ENCODE measurements at regions not wholly inside any gene's neighbourhood (a gene's known extent, or its start where the extent isn't known, plus 50 kb on each side); places are given as distances from the start of the nearest gene placed in this dataset.
A peak's percentile ranks its signal among the peaks of the same experiment; 100 is the strongest.

GRCh38 chr10:78596556-78596955 lies 472.2 kb upstream of the ZMIZ1 start:
- peaks cover 0 to 5% of the 10 kb centered on the region in 2 donors for H3K4me1 ChIP-seq (ENCODE audit: control insufficient read depth in 2 of 2, insufficient read depth in 1 of 2, low read depth in 1 of 2, low read length in 2 of 2)
- H3K27me3 ChIP-seq (ENCODE audit: control insufficient read depth in 3 of 3, insufficient read depth in 3 of 3, low read depth in 1 of 3, low read length in 3 of 3), result no peaks in the 10 kb centered on the region
- no peak overlapping the region for H3K4me2 ChIP-seq (ENCODE audit: insufficient read depth, low read length, poor library complexity, severe bottlenecking)
- no peak for DNase-seq (ENCODE audit: low spot score)
- no peak overlapping the region for H3K9ac ChIP-seq (ENCODE audit: low read depth, low read length, poor library complexity)
- H3K4ac ChIP-seq (ENCODE audit: low read length), result no peak overlapping the region
- H2BK12ac ChIP-seq (ENCODE audit: low read length), result no peak overlapping the region
- no peaks in the 10 kb centered on the region for H3K9me3 ChIP-seq (replicated peaks in 1 of 2; ENCODE audit: control insufficient read depth in 2 of 2, insufficient read depth in 1 of 2, low read depth in 1 of 2, low read length in 2 of 2)
- H3K27ac ChIP-seq (replicated peaks; ENCODE audit: low read length), result no peak overlapping the region
- H3K18ac ChIP-seq (ENCODE audit: low read length), result no peak overlapping the region
- no peaks in the 10 kb centered on the region for H3K36me3 ChIP-seq (replicated peaks in 1 of 2; ENCODE audit: control insufficient read depth in 2 of 2, insufficient read depth in 2 of 2, low read length in 2 of 2)
- no CpG with 5 or more reads among the region's 2 CpGs for WGBS, 2 donors (ENCODE audit: extremely low coverage in 2 of 2, insufficient read length in 2 of 2, insufficient replicate concordance in 1 of 2)
- H3K4me3 ChIP-seq (ENCODE audit: low read length in 2 of 2), result no peak overlapping the region
- no peak overlapping the region for H4K8ac ChIP-seq (ENCODE audit: low read depth, low read length)
- no peak overlapping the region for H2BK120ac ChIP-seq (ENCODE audit: low read depth, low read length)
- no peaks in the 10 kb centered on the region for H3K79me1 ChIP-seq (ENCODE audit: low read depth, low read length)
- no peak overlapping the region for H2AK5ac ChIP-seq (ENCODE audit: low read depth, low read length)
- no peak overlapping the region for H4K91ac ChIP-seq (ENCODE audit: low read depth, low read length, poor library complexity)
- no peak overlapping the region for H2BK15ac ChIP-seq (ENCODE audit: low read length)
- no peak overlapping the region for H3K23ac ChIP-seq (ENCODE audit: low read depth, low read length, poor library complexity)
- no peak overlapping the region for H2BK5ac ChIP-seq (ENCODE audit: low read length)
- no peak overlapping the region for H3K14ac ChIP-seq (ENCODE audit: low read length)
- H2AFZ ChIP-seq (ENCODE audit: low read length), result no peak overlapping the region

DNA sequence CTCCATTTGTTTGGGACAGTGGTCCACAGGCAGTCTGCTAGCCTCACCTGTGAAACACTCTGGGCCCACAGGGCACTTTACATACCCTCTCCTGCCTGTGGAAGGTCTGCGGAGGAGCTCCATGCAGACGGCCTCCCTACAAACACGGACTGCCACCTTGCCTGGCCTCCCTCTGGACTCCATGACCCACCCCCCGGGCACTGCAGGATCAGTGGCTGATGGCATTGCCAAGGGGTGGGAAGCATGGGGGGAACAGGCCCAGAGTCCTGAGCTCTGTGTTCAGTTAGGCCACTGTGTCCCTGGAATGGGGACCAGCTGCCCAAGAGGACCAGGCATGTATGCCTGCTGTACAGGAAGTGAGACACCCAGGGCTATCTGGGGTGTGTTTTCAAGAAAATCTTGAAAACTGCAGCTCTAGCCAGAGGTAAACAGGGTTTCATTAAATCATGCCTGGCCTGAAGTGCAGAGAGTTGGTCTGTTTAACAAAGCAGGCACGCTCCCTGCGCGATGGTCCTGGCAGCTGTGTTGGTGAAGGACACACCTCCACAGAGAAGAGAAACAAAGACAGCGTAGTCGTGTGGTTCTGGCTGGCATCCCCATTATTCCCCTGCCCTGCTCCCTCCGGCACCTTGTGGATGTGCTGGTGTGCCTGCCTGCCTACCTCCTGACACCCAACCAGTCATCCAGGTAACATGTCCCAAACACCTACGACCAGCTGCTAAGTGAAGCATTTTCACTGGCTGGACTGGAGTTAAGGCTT lies 470.8 kb upstream of the ZMIZ1 start:
- WGBS, 2 donors (ENCODE audit: extremely low coverage in 2 of 2, insufficient read length in 2 of 2, insufficient replicate concordance in 1 of 2), result no CpG with 5 or more reads among the region's 11 CpGs

DNA sequence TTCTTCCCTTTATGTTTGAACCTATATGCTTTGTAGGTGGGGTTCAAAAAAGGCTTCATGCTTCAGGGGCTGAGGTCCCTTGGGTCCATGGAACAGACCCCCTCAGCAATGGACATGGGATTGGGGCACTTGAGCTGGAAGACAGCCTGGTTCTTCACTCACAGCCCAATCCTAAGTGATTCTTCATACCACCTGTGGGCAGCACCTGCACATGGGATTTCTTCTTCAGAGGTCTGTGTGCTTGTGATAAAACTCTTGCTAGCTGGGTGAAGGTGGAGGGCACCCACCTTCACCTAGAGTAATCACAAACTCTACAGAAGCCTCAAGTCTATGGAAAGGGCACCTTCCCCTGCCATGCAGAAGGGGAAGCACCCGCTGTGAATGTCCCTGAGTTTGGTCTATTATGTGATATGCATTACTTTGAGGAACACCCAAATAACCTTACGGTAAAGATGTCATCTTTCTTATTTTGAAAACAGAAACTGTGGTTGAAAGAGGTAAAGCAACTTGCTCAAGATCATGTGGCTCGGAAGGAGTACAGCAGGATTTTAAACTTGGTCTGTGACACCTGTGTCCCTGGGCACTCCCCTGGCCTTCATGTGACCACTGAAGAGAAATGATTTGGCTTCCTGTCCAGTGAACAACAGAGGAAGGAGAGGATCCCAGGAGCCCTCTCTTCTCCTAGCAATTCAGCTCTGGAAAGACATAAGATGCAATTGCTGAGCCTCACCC lies 469.5 kb upstream of the ZMIZ1 start:
- H3K4me3 ChIP-seq (ENCODE audit: low read length in 2 of 2), result no peak overlapping the region
- H2BK12ac ChIP-seq (ENCODE audit: low read length), result no peak overlapping the region
- no CpG with 5 or more reads among the region's 3 CpGs for WGBS, 2 donors (ENCODE audit: extremely low coverage in 2 of 2, insufficient read length in 2 of 2, insufficient replicate concordance in 1 of 2)
- H3K4me2 ChIP-seq (ENCODE audit: insufficient read depth, low read length, poor library complexity, severe bottlenecking), result no peak overlapping the region
- no peak overlapping the region for H2BK5ac ChIP-seq (ENCODE audit: low read length)
- no peaks in the 10 kb centered on the region for H3K36me3 ChIP-seq (replicated peaks in 1 of 2; ENCODE audit: control insufficient read depth in 2 of 2, insufficient read depth in 2 of 2, low read length in 2 of 2)
- H4K8ac ChIP-seq (ENCODE audit: low read depth, low read length), result no peak overlapping the region
- no peak for DNase-seq (ENCODE audit: low spot score)
- H3K9ac ChIP-seq (ENCODE audit: low read depth, low read length, poor library complexity), result no peak overlapping the region
- H2AFZ ChIP-seq (ENCODE audit: low read length), result no peak overlapping the region
- H3K79me1 ChIP-seq (ENCODE audit: low read depth, low read length), result no peaks in the 10 kb centered on the region
- H3K14ac ChIP-seq (ENCODE audit: low read length), result no peak overlapping the region
- no peak overlapping the region for H2AK5ac ChIP-seq (ENCODE audit: low read depth, low read length)
- peaks cover 0 to 5% of the 10 kb centered on the region in 2 donors for H3K4me1 ChIP-seq (ENCODE audit: control insufficient read depth in 2 of 2, insufficient read depth in 1 of 2, low read depth in 1 of 2, low read length in 2 of 2)
- no peak overlapping the region for H2BK15ac ChIP-seq (ENCODE audit: low read length)
- no peak overlapping the region for H3K27ac ChIP-seq (replicated peaks; ENCODE audit: low read length)
- H2BK120ac ChIP-seq (ENCODE audit: low read depth, low read length), result no peak overlapping the region
- no peak overlapping the region for H3K18ac ChIP-seq (ENCODE audit: low read length)
- no peak overlapping the region for H3K4ac ChIP-seq (ENCODE audit: low read length)
- H3K27me3 ChIP-seq (ENCODE audit: control insufficient read depth in 3 of 3, insufficient read depth in 3 of 3, low read depth in 1 of 3, low read length in 3 of 3), result no peaks in the 10 kb centered on the region
- H4K91ac ChIP-seq (ENCODE audit: low read depth, low read length, poor library complexity), result no peak overlapping the region
- no peak overlapping the region for H3K23ac ChIP-seq (ENCODE audit: low read depth, low read length, poor library complexity)
- no peaks in the 10 kb centered on the region for H3K9me3 ChIP-seq (replicated peaks in 1 of 2; ENCODE audit: control insufficient read depth in 2 of 2, insufficient read depth in 1 of 2, low read depth in 1 of 2, low read length in 2 of 2)

More for the DNA sequence above, 470.8 kb upstream of the ZMIZ1 start:
- peak overlapping the region; percentile 83 for H2AK5ac ChIP-seq (ENCODE audit: low read depth, low read length)
- DNase-seq (ENCODE audit: low spot score), result no peak
- H3K79me1 ChIP-seq (ENCODE audit: low read depth, low read length), result no peaks in the 10 kb centered on the region
- no peaks in the 10 kb centered on the region for H3K9me3 ChIP-seq (replicated peaks in 1 of 2; ENCODE audit: control insufficient read depth in 2 of 2, insufficient read depth in 1 of 2, low read depth in 1 of 2, low read length in 2 of 2)
- no peak overlapping the region for H3K4me3 ChIP-seq (ENCODE audit: low read length in 2 of 2)
- no peak overlapping the region for H3K14ac ChIP-seq (ENCODE audit: low read length)
- H3K4me2 ChIP-seq (ENCODE audit: insufficient read depth, low read length, poor library complexity, severe bottlenecking), result no peak overlapping the region
- H3K27ac ChIP-seq (replicated peaks; ENCODE audit: low read length), result no peak overlapping the region
- H2BK5ac ChIP-seq (ENCODE audit: low read length), result peak overlapping the region; percentile 25
- H2BK15ac ChIP-seq (ENCODE audit: low read length), result peak overlapping the region; percentile 40
- peaks cover 0 to 5% of the 10 kb centered on the region in 2 donors for H3K4me1 ChIP-seq (ENCODE audit: control insufficient read depth in 2 of 2, insufficient read depth in 1 of 2, low read depth in 1 of 2, low read length in 2 of 2)
- H4K91ac ChIP-seq (ENCODE audit: low read depth, low read length, poor library complexity), result no peak overlapping the region
- H4K8ac ChIP-seq (ENCODE audit: low read depth, low read length), result peak overlapping the region; percentile 66
- no peak overlapping the region for H2BK12ac ChIP-seq (ENCODE audit: low read length)
- H3K4ac ChIP-seq (ENCODE audit: low read length), result no peak overlapping the region
- H3K18ac ChIP-seq (ENCODE audit: low read length), result peak overlapping the region; percentile 69
- H3K36me3 ChIP-seq (replicated peaks in 1 of 2; ENCODE audit: control insufficient read depth in 2 of 2, insufficient read depth in 2 of 2, low read length in 2 of 2), result no peaks in the 10 kb centered on the region
- no peak overlapping the region for H2AFZ ChIP-seq (ENCODE audit: low read length)
- peak overlapping the region; percentile 29 for H3K23ac ChIP-seq (ENCODE audit: low read depth, low read length, poor library complexity)
- H3K27me3 ChIP-seq (ENCODE audit: control insufficient read depth in 3 of 3, insufficient read depth in 3 of 3, low read depth in 1 of 3, low read length in 3 of 3), result no peaks in the 10 kb centered on the region
- no peak overlapping the region for H2BK120ac ChIP-seq (ENCODE audit: low read depth, low read length)
- no peak overlapping the region for H3K9ac ChIP-seq (ENCODE audit: low read depth, low read length, poor library complexity)

GRCh38 chr10:78600121-78600665 lies 468.6 kb upstream of the ZMIZ1 start:
- no peak overlapping the region for H3K27ac ChIP-seq (replicated peaks; ENCODE audit: low read length)
- no peak overlapping the region for H3K14ac ChIP-seq (ENCODE audit: low read length)
- H4K91ac ChIP-seq (ENCODE audit: low read depth, low read length, poor library complexity), result no peak overlapping the region
- H3K4me1 ChIP-seq (ENCODE audit: control insufficient read depth in 2 of 2, insufficient read depth in 1 of 2, low read depth in 1 of 2, low read length in 2 of 2), result peaks cover 0 to 5% of the 10 kb centered on the region in 2 donors
- no peak overlapping the region for H2BK120ac ChIP-seq (ENCODE audit: low read depth, low read length)
- DNase-seq (ENCODE audit: low spot score), result no peak
- H2BK12ac ChIP-seq (ENCODE audit: low read length), result no peak overlapping the region
- H3K23ac ChIP-seq (ENCODE audit: low read depth, low read length, poor library complexity), result no peak overlapping the region
- no peak overlapping the region for H2BK15ac ChIP-seq (ENCODE audit: low read length)
- H3K79me1 ChIP-seq (ENCODE audit: low read depth, low read length), result no peaks in the 10 kb centered on the region
- H3K18ac ChIP-seq (ENCODE audit: low read length), result peak overlapping the region; percentile 6
- H2AK5ac ChIP-seq (ENCODE audit: low read depth, low read length), result no peak overlapping the region
- H3K9ac ChIP-seq (ENCODE audit: low read depth, low read length, poor library complexity), result no peak overlapping the region
- H3K4ac ChIP-seq (ENCODE audit: low read length), result no peak overlapping the region
- no CpG with 5 or more reads among the region's 5 CpGs for WGBS, 2 donors (ENCODE audit: extremely low coverage in 2 of 2, insufficient read length in 2 of 2, insufficient replicate concordance in 1 of 2)
- H3K36me3 ChIP-seq (replicated peaks in 1 of 2; ENCODE audit: control insufficient read depth in 2 of 2, insufficient read depth in 2 of 2, low read length in 2 of 2), result no peaks in the 10 kb centered on the region
- H3K27me3 ChIP-seq (ENCODE audit: control insufficient read depth in 3 of 3, insufficient read depth in 3 of 3, low read depth in 1 of 3, low read length in 3 of 3), result no peaks in the 10 kb centered on the region
- no peak overlapping the region for H2BK5ac ChIP-seq (ENCODE audit: low read length)
- H3K4me3 ChIP-seq (ENCODE audit: low read length in 2 of 2), result no peak overlapping the region
- H3K4me2 ChIP-seq (ENCODE audit: insufficient read depth, low read length, poor library complexity, severe bottlenecking), result no peak overlapping the region
- no peak overlapping the region for H4K8ac ChIP-seq (ENCODE audit: low read depth, low read length)
- H3K9me3 ChIP-seq (replicated peaks in 1 of 2; ENCODE audit: control insufficient read depth in 2 of 2, insufficient read depth in 1 of 2, low read depth in 1 of 2, low read length in 2 of 2), result no peaks in the 10 kb centered on the region
- no peak overlapping the region for H2AFZ ChIP-seq (ENCODE audit: low read length)

All from neuronal stem cell (in vitro differentiated cells).